SK-N-SH (cell line): ENCODE measurements at regions not wholly inside any gene's neighbourhood (a gene's known extent, or its start where the extent isn't known, plus 50 kb on each side); places are given as distances from the start of the nearest gene placed in this dataset.

Experiments
- CHD2 ChIP-seq: fragments of 150-350 bp; IDR thresholded peaks from 2 replicates; pipeline ENCODE4 v1.6.1; 2018; ENCODE audit warnings: low read length; ENCODE audit not compliant: partially characterized antibody
- CTCF ChIP-seq: fragments of 200-600 bp; sonication (generic); IDR thresholded peaks from 2 replicates; pipeline ENCODE4 v1.6.1; 2017; ENCODE audit warnings: antibody characterized with exemption, mild to moderate bottlenecking, moderate library complexity
- ELF1 ChIP-seq: IDR thresholded peaks from 2 replicates; pipeline ENCODE4 v1.4.0; 2012
- EZH2phosphoT487 ChIP-seq: fragments of 200-600 bp; sonication (generic); IDR thresholded peaks from 2 replicates; pipeline ENCODE4 v1.6.1; 2017; ENCODE audit warnings: low read depth, mixed run types, mild to moderate bottlenecking, antibody characterized with exemption, moderate library complexity, borderline replicate concordance
- SIN3A ChIP-seq: IDR thresholded peaks from 2 replicates; pipeline ENCODE4 v1.6.1; 2012; ENCODE audit warnings: low read depth, mild to moderate bottlenecking, low read length, moderate library complexity, borderline replicate concordance
- TCF12 ChIP-seq: IDR thresholded peaks from 2 replicates; pipeline ENCODE4 v1.4.0; 2012

- TF ChIP-seq EZH2phosphoT487 (no peak), CHD2 (no peak), CTCF (no peak), TCF12 (no peak), SIN3A (no peak), ELF1 (no peak)
Observed at GRCh38 chr6:130683761-130684517, 143.3 kb upstream of the SMLR1 start.
